Astrocyte (in vitro differentiated cells and primary cell): ENCODE measurements at regions not wholly inside any gene's neighbourhood (a gene's known extent, or its start where the extent isn't known, plus 50 kb on each side); places are given as distances from the start of the nearest gene placed in this dataset.

Experiments
- EZH2 ChIP-seq: IDR thresholded peaks from 2 replicates; pipeline ENCODE4 v1.6.1; 2012; ENCODE audit warnings: mild to moderate bottlenecking, low read length, inconsistent platforms; ENCODE audit not compliant: insufficient read depth
- TF ChIP-seq, protein P1 (sequence below): IDR thresholded peaks from 2 replicates; pipeline ENCODE4 v1.5.1; 2011; ENCODE audit warnings: low read depth, mild to moderate bottlenecking, inconsistent platforms, low read length, moderate library complexity; ENCODE audit not compliant: insufficient read depth

DNA sequence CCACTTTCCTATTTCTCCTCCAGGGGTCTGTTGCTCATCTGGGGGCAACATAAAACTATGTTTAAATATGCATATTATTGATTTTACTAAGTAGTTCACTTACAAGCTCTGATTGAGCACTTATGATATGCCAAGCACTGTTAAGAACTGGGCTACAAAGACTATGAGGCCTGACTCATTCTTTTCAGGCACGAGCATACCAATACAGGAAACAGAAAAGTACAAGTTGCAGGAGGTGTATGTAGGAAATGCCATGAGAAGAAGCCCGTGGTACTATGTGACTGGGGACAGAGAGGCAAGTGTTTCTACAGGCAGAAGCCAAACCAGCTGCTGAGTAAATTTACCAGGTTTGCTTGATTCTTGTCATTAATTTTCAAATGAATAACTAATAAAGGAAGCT, 120.4 kb upstream of the PTGFR start:
- TF ChIP-seq, protein P1, sequence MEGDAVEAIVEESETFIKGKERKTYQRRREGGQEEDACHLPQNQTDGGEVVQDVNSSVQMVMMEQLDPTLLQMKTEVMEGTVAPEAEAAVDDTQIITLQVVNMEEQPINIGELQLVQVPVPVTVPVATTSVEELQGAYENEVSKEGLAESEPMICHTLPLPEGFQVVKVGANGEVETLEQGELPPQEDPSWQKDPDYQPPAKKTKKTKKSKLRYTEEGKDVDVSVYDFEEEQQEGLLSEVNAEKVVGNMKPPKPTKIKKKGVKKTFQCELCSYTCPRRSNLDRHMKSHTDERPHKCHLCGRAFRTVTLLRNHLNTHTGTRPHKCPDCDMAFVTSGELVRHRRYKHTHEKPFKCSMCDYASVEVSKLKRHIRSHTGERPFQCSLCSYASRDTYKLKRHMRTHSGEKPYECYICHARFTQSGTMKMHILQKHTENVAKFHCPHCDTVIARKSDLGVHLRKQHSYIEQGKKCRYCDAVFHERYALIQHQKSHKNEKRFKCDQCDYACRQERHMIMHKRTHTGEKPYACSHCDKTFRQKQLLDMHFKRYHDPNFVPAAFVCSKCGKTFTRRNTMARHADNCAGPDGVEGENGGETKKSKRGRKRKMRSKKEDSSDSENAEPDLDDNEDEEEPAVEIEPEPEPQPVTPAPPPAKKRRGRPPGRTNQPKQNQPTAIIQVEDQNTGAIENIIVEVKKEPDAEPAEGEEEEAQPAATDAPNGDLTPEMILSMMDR = no peak
- TF ChIP-seq EZH2 = no peak
